Erythroblast (primary cell): ENCODE measurements at regions not wholly inside any gene's neighbourhood (a gene's known extent, or its start where the extent isn't known, plus 50 kb on each side); places are given as distances from the start of the nearest gene placed in this dataset.
"Not testable (repeated sequence)": the region's sequence is repeated elsewhere in the genome, so short reads cannot be mapped to it uniquely, and the experiment has no call there.

Experiments used
- GATA1 ChIP-seq: IDR thresholded peaks from 2 replicates; pipeline ENCODE4 v1.6.1; 2011; ENCODE audit warnings: low read depth, mild to moderate bottlenecking, control low read depth, low read length, moderate library complexity
- POLR2A ChIP-seq: IDR thresholded peaks from 2 replicates; pipeline ENCODE4 v1.6.1; 2011; ENCODE audit warnings: mild to moderate bottlenecking, low read length

GRCh38 chr6:85071845-85072244, 307.4 kb upstream of the TBX18 start:
- not testable (repeated sequence) for TF ChIP-seq POLR2A, GATA1
